HEK293T (cell line): ENCODE measurements at regions not wholly inside any gene's neighbourhood (a gene's known extent, or its start where the extent isn't known, plus 50 kb on each side); places are given as distances from the start of the nearest gene placed in this dataset.

Experiments used
- BHLHE40 ChIP-seq: fragments of 450-650 bp; IDR thresholded peaks from 2 replicates; pipeline ENCODE4 v1.6.1; 2016; ENCODE audit warnings: mild to moderate bottlenecking, moderate library complexity, borderline replicate concordance
- FOXK2 ChIP-seq: fragments of 450-650 bp; IDR thresholded peaks from 2 replicates; pipeline ENCODE4 v1.6.1; 2016; ENCODE audit warnings: mild to moderate bottlenecking
- FOXM1 ChIP-seq: fragments of 450-650 bp; IDR thresholded peaks from 2 replicates; pipeline ENCODE4 v1.6.1; 2017; ENCODE audit warnings: mild to moderate bottlenecking, borderline replicate concordance
- PKNOX1 ChIP-seq: fragments of 450-650 bp; IDR thresholded peaks from 2 replicates; pipeline ENCODE4 v1.6.1; 2016
- SUZ12 ChIP-seq: fragments of 450-650 bp; IDR thresholded peaks from 2 replicates; pipeline ENCODE4 v1.6.1; 2016; ENCODE audit warnings: mild to moderate bottlenecking
- TARDBP ChIP-seq: fragments of 450-650 bp; IDR thresholded peaks from 2 replicates; pipeline ENCODE4 v1.6.1; 2016

- TF ChIP-seq FOXM1 (no peak), FOXK2 (no peak), TARDBP (no peak), PKNOX1 (no peak), SUZ12 (no peak), BHLHE40 (no peak)
These were observed 89.8 kb downstream of the UNCX start for GRCh38 chr7:1322240-1323110.
